Vagina (tissue), 2 donors: ENCODE measurements at regions not wholly inside any gene's neighbourhood (a gene's known extent, or its start where the extent isn't known, plus 50 kb on each side); places are given as distances from the start of the nearest gene placed in this dataset.

Source experiments
- POLR2A ChIP-seq, 2 donors: fragments of 450-650 bp; IDR thresholded peaks; one replicate each; pipeline ENCODE4 v1.6.1; 2017; ENCODE audit warnings: antibody characterized with exemption in 2 of 2, mild to moderate bottlenecking in 2 of 2, moderate library complexity in 2 of 2
- POLR2AphosphoS5 ChIP-seq, 2 donors: sonication (generic); formaldehyde crosslinking; IDR thresholded peaks; one replicate each; pipeline ENCODE4 v1.9.0; 2017; ENCODE audit warnings: antibody characterized with exemption in 2 of 2, mild to moderate bottlenecking in 2 of 2, low read depth in 1 of 2; ENCODE audit not compliant: insufficient read depth in 1 of 2
- TF ChIP-seq, protein P1 (sequence below), 3 experiments: fragments of 450-650 bp in 2 of 3; fragments of 200-600 bp in 1 of 3; sonication (generic) in 1 of 3; IDR thresholded peaks; one replicate each; pipeline ENCODE4 v1.5.1; 2017 to 2019; ENCODE audit warnings: antibody characterized with exemption in 3 of 3, mild to moderate bottlenecking in 2 of 3, moderate library complexity in 2 of 3

DNA sequence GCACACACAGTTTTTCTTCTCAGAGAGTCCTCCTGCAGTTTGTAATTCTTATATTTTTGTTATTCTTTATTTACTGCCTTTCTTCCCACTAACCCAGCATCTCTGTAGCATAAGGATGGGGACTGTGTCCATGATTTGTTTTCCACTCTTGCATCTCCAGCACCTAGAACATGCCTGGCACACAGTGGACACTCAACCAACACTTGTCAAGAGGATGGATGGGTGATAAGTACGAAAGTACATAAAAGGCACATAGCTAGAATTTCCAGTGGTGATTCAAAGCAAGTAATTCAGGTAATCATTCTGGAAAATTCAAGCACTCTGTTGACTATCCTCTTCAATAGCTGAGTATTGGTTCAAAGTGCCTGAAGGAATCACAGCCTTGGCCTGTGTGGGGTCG, 60.2 kb upstream of the TRIO start:
- TF ChIP-seq, protein P1, sequence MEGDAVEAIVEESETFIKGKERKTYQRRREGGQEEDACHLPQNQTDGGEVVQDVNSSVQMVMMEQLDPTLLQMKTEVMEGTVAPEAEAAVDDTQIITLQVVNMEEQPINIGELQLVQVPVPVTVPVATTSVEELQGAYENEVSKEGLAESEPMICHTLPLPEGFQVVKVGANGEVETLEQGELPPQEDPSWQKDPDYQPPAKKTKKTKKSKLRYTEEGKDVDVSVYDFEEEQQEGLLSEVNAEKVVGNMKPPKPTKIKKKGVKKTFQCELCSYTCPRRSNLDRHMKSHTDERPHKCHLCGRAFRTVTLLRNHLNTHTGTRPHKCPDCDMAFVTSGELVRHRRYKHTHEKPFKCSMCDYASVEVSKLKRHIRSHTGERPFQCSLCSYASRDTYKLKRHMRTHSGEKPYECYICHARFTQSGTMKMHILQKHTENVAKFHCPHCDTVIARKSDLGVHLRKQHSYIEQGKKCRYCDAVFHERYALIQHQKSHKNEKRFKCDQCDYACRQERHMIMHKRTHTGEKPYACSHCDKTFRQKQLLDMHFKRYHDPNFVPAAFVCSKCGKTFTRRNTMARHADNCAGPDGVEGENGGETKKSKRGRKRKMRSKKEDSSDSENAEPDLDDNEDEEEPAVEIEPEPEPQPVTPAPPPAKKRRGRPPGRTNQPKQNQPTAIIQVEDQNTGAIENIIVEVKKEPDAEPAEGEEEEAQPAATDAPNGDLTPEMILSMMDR (IDR thresholded peaks at IDR 0.05) = no peak
- no peak for TF ChIP-seq POLR2AphosphoS5 (IDR thresholded peaks at IDR 0.05; ENCODE audit: insufficient read depth in 1 of 2, low read depth in 1 of 2)
- TF ChIP-seq POLR2A (IDR thresholded peaks at IDR 0.05) = no peak
